ENCODE measurements at regions not wholly inside any gene's neighbourhood (a gene's known extent, or its start where the extent isn't known, plus 50 kb on each side); places are given as distances from the start of the nearest gene placed in this dataset.

DNA sequence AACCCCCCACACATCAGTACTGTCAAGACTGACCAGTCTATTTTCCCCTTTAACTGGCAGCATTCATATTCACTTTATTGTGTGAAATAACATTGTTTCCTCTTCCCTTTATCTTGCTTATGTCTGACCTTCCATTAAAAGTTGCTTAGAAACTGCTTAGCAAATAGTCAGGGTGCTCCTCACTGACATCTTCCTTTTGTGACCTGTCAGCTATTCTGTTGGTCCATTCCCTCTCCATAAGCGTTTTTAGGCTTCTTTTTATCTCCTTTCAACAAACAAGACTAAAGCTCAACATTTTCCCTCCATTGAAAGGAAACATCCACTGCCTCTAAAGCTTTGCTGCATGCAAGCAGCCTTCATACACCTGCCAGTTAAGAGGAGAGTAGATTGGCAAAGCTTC lies 147.7 kb upstream of the VGLL2 start:
- no peaks in the 10 kb centered on the region for H3K27me3 ChIP-seq (ENCODE audit: low read depth, low read length)
- no peak for TF ChIP-seq EZH2phosphoT487 (IDR thresholded peaks at IDR 0.05; ENCODE audit: low read depth)
- TF ChIP-seq, protein P1, sequence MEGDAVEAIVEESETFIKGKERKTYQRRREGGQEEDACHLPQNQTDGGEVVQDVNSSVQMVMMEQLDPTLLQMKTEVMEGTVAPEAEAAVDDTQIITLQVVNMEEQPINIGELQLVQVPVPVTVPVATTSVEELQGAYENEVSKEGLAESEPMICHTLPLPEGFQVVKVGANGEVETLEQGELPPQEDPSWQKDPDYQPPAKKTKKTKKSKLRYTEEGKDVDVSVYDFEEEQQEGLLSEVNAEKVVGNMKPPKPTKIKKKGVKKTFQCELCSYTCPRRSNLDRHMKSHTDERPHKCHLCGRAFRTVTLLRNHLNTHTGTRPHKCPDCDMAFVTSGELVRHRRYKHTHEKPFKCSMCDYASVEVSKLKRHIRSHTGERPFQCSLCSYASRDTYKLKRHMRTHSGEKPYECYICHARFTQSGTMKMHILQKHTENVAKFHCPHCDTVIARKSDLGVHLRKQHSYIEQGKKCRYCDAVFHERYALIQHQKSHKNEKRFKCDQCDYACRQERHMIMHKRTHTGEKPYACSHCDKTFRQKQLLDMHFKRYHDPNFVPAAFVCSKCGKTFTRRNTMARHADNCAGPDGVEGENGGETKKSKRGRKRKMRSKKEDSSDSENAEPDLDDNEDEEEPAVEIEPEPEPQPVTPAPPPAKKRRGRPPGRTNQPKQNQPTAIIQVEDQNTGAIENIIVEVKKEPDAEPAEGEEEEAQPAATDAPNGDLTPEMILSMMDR (IDR thresholded peaks at IDR 0.05; ENCODE audit: low read depth, low read length) = no peak
- H4K20me1 ChIP-seq (ENCODE audit: insufficient read depth, low read length) = no peaks in the 10 kb centered on the region
- H3K4me2 ChIP-seq (ENCODE audit: low read length) = no peak overlapping the region
- H3K4me3 ChIP-seq (ENCODE audit: low read length) = no peak overlapping the region
- H3K9ac ChIP-seq (ENCODE audit: low read length) = no peak overlapping the region
- no peak overlapping the region for H3K27ac ChIP-seq (ENCODE audit: low read length)
- no peak overlapping the region for H2AFZ ChIP-seq (ENCODE audit: low read depth, low read length)
- H3K4me1 ChIP-seq (ENCODE audit: low read length) = peaks cover 8% of the 10 kb centered on the region
- H3K79me2 ChIP-seq (ENCODE audit: low read length) = no peaks in the 10 kb centered on the region
- no peaks in the 10 kb centered on the region for H3K36me3 ChIP-seq (replicated peaks; ENCODE audit: low read depth, low read length)
- no peaks in the 10 kb centered on the region for H3K9me3 ChIP-seq (ENCODE audit: insufficient read depth, low read length)

DNA sequence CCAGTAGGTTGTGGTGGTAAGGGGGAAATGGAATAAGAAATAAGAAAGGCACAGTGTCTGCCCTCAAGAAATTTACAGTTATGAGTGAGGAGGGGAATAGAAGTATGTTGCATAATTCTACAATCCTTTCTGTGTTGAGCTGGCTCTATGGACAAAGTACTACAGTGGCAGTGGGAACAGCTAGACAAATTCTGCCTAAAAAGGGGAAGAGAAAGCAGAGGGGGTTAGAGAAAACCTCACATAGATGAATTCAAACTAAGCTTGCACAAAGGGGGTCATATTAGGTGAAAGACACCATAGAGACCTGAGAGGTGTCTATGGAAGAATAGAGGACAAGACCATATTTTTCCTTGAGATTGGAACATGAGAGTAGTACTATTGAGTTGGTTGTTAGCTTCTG lies 146.9 kb upstream of the VGLL2 start:
- Histone ChIP-seq H3K27me3 (ENCODE audit: low read depth, low read length) (no peaks in the 10 kb centered on the region), H3K9me3 (ENCODE audit: insufficient read depth, low read length) (no peaks in the 10 kb centered on the region), H3K4me3 (ENCODE audit: low read length) (no peak overlapping the region), H4K20me1 (ENCODE audit: insufficient read depth, low read length) (no peaks in the 10 kb centered on the region), H3K4me2 (ENCODE audit: low read length) (no peak overlapping the region), H3K36me3 (replicated peaks; ENCODE audit: low read depth, low read length) (no peaks in the 10 kb centered on the region), H2AFZ (ENCODE audit: low read depth, low read length) (no peak overlapping the region), H3K27ac (ENCODE audit: low read length) (no peak overlapping the region), H3K4me1 (ENCODE audit: low read length) (peaks cover 8% of the 10 kb centered on the region), H3K9ac (ENCODE audit: low read length) (no peak overlapping the region), H3K79me2 (ENCODE audit: low read length) (no peaks in the 10 kb centered on the region)
- TF ChIP-seq EZH2phosphoT487 (IDR thresholded peaks at IDR 0.05; ENCODE audit: low read depth) = no peak
- TF ChIP-seq, protein P1 (IDR thresholded peaks at IDR 0.05; ENCODE audit: low read depth, low read length) = no peak

DNA sequence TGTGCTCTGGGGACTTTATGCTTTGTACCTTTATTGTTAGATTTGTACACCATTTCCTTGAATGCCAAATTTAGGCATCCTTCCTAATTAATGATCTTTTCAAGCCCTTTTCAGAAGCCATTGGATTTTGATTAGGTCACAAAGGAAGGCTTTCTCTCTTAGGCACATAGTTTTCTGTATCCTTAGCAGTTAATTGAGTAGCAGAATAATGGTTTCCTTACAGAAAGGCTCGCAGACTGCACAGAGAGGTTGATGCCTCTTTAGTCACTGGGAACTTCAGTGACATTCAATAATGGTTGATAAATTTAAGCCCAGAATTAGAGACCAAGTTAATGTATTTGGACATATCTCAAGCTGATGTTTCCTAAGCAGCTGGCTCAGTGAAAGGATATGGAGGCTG lies 139.1 kb upstream of the VGLL2 start:
- Histone ChIP-seq H3K9me3 (ENCODE audit: insufficient read depth, low read length) (no peaks in the 10 kb centered on the region), H3K4me1 (ENCODE audit: low read length) (no peaks in the 10 kb centered on the region), H3K27ac (ENCODE audit: low read length) (no peak overlapping the region), H3K79me2 (ENCODE audit: low read length) (no peaks in the 10 kb centered on the region), H4K20me1 (ENCODE audit: insufficient read depth, low read length) (no peaks in the 10 kb centered on the region), H3K4me2 (ENCODE audit: low read length) (no peak overlapping the region), H3K9ac (ENCODE audit: low read length) (no peak overlapping the region), H3K4me3 (ENCODE audit: low read length) (no peak overlapping the region), H3K36me3 (replicated peaks; ENCODE audit: low read depth, low read length) (no peaks in the 10 kb centered on the region), H2AFZ (ENCODE audit: low read depth, low read length) (no peak overlapping the region), H3K27me3 (ENCODE audit: low read depth, low read length) (no peaks in the 10 kb centered on the region)
- TF ChIP-seq EZH2phosphoT487 (IDR thresholded peaks at IDR 0.05; ENCODE audit: low read depth) = no peak
- TF ChIP-seq, protein P1 (IDR thresholded peaks at IDR 0.05; ENCODE audit: low read depth, low read length) = no peak

DNA sequence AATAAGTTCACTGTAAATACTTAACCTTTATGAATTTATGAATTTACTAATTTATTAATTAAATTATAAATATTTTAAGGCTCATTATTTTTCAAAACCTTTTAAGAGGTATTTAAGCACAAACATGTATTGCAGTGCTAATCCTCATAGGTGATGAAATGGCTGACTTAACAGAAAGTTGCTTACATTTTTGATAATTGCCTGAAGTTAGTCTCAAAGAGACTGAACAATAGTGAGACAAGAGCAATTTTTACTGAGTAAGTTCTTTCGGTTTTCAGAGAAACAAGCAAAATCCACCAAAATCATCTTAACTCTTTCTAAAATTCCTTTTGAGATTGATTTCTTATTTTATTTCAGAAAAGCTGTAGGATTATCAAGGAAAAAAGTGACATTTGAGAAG lies 137.3 kb upstream of the VGLL2 start:
- Histone ChIP-seq H3K79me2 (ENCODE audit: low read length) (no peaks in the 10 kb centered on the region), H4K20me1 (ENCODE audit: insufficient read depth, low read length) (no peaks in the 10 kb centered on the region), H3K36me3 (replicated peaks; ENCODE audit: low read depth, low read length) (no peaks in the 10 kb centered on the region), H3K4me3 (ENCODE audit: low read length) (no peak overlapping the region), H3K9me3 (ENCODE audit: insufficient read depth, low read length) (no peaks in the 10 kb centered on the region), H2AFZ (ENCODE audit: low read depth, low read length) (no peak overlapping the region), H3K4me2 (ENCODE audit: low read length) (no peak overlapping the region), H3K27ac (ENCODE audit: low read length) (no peak overlapping the region), H3K27me3 (ENCODE audit: low read depth, low read length) (no peaks in the 10 kb centered on the region), H3K4me1 (ENCODE audit: low read length) (no peaks in the 10 kb centered on the region), H3K9ac (ENCODE audit: low read length) (no peak overlapping the region)
- no peak for TF ChIP-seq EZH2phosphoT487 (IDR thresholded peaks at IDR 0.05; ENCODE audit: low read depth)
- TF ChIP-seq, protein P1 (IDR thresholded peaks at IDR 0.05; ENCODE audit: low read depth, low read length) = no peak
